Stimulated activated naive CD4-positive, alpha-beta T cell (primary cell): ENCODE measurements at regions not wholly inside any gene's neighbourhood (a gene's known extent, or its start where the extent isn't known, plus 50 kb on each side); places are given as distances from the start of the nearest gene placed in this dataset.
"Not testable (repeated sequence)": the region's sequence is repeated elsewhere in the genome, so short reads cannot be mapped to it uniquely, and the experiment has no call there.

Experiments
- DNase-seq, 6 experiments: peaks; one replicate each; lab custom pipeline; 2025; lab: John Stamatoyannopoulos, UW

DNA sequence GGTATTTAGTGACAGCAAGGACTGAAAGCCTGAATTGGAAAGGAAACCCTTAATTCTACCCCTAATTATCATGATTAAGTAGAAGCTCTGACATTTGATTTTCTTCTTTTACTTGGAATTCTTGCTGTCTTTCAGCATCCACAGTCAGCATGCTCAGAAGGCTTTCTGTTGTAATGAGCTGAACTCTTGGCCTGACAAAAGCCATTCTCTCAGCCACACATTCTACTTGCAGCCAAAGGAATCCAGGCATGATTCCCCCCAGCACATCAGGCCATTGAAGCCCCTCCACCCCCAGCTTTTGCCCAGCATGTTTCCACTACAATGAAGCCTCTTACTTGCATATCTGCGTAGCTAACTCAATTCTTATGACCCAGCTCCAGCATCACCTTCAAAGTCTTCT is 94.3 kb upstream of the FRMD4A start:
- no peak for DNase-seq

DNA sequence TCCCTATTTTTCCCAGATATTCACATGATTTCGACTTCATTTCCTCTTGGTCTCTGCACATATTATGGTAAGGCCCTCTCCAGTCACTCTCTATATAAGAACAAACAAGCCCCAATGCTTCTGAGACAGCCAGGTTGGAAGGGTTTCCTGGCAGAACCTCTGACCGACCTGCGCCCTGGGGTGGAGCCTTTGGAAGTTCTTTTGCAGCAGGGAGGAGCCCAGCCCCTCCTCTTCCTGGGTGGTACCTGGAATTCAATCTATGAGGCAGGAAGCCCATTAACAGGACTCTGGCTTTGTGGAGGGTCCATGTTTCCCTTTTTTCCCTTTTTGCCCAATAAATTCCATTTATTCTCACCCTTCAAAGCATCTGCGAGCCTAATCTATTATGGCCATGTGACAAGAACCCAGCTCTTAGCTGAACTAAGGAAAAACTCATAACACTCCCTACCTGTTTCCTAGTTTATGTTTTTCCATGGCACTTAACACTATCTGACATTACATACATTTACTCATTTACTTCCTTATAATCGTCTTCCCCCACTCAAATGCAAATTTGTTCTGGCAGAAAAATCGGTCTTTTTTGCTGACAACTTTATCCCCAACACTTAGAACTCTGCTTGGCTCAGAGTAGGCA is 92.5 kb upstream of the FRMD4A start:
- DNase-seq, result no peak

DNA sequence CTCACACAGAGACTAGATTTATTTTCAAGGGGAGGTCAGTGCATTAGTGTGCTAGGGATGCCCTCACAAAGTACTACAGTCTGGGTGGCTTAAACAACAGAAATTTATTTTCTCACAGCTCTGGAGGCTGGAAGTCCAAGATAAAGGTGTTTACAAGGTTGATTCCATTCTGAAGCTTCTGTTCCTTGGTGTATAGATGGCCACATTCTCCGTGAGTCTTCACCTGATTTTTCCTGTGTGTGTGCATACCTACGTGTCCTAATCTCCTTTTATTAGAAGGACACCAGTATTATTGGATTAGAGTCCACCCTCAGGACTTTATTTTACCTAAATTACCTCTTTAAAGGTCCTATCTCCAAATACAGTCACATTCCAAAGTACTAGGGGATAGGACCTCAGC is 91.7 kb upstream of the FRMD4A start:
- DNase-seq, result no peak

DNA sequence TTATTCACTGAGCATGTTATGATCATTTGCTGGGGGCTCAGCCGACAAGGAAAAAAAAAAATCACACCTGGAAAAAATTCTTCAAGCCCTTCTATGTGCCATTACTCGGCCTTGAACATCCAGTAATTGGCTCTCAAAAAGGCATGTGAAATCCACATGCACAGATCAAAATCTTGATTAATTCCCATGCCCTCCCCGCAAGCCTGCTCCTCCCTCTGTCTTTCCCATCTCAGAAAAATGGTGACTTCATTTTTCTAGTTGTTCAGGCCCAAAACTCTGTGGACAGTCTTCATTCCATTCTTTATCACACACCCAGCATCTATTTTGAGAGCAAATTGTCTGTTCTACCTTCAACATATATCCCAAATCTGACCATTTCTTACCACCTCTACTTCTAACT is 91.2 kb upstream of the FRMD4A start:
- DNase-seq, result no peak

DNA sequence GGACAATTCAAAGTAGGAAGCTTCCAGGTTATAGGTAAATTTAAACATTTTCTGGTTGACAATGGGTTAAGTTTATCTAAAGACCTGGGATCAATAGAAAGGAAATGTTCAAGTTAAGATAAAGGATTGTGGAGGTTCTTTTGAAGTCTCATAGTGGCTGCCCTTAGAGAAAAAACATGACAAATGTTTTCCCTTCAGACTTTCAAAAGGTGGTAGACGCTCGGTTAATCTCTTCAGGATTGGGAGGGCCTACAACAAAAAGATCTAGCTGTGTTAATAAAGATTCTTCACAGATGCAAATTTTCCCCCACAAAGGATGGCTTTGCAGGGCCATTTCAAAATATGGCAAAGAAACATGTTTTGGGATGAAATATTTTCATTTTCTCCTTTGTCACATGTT is 86.6 kb upstream of the FRMD4A start:
- not testable (repeated sequence) for DNase-seq

DNA sequence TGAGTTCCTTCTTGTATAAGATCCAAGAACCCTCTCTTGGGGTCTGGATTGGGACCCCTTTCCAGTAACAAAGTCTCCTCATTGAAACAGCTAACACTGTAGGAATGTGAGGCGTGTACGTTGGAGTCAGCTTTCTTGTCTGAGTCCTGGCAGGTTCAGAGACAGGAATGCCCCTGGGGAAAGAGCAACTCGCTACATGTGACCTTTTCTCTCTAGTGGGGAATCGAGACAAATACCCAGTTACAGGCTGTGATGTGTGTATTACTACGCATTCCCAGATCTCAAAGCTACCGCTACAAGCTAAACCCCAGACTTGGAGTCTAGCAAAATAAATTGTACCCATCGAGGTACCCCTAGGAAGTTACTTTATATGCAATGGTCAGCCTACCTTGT is 85.6 kb upstream of the FRMD4A start:
- no peak for DNase-seq

DNA sequence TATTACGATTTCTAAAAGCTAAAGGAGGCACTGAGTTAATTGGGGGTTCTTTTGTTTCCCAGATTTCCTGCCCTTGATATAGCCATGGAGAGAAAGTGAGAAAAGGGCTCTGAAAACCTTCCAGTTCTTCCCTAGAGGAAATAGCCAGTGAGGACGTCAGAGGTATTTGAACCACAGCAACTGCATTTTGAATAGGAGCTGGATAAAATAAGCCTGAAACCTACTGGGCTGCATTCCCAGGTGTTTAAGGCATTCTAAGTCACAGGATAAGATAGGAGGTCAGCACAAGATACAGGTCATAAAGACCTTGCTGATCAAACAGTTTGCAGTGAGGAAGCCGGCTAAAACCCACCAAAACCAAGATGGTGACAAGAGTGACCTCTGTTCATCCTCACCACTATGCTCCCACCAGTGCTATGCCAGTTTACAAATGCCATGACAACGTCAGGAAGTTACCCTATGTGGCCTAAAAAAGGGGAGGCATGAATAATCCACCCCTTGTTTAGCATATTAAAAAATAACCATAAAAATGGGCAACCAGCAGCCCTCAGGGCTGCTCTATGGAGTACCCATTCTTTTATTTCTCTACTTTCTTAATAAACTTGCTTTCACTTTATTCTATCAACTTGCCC is 85.1 kb upstream of the FRMD4A start:
- DNase-seq, result no peak

DNA sequence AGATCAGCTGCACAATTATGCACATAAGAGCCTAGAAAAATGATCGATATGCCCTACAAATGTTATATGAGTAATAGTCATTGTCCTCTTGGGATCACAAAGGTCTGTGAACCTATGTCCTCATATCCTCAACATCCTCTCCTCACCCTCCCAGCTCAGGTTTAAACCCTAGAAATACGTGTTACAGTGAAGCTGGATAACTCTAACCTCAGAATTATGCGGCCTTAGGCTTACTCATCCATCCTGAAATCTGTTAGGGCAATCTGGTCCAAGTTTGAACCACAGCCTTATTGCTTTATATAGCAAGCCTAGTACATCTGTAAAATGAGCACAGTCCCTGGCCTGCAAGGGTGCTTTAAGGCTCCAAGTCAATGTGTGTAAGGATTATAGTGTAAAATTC is 84.2 kb upstream of the FRMD4A start:
- no peak for DNase-seq

DNA sequence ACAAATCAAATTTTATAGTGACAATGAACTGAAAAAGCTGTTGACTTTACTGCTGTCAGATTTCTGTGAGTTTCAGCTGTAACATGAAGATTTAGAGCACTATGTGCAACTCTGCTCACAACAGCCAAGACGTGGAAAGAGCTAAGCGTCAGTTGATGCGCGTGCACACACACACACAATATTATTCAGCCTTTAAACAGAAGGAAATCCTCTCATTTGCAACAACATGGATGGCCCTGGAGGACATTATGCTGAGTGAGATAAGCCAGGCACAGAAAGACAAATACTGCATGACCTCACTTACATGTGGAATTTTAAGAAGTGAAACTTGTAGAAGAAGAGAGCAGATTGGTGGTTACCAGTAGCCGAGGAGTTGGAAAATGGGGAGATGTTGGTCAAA is 82.8 kb upstream of the FRMD4A start:
- DNase-seq, result no peak

DNA sequence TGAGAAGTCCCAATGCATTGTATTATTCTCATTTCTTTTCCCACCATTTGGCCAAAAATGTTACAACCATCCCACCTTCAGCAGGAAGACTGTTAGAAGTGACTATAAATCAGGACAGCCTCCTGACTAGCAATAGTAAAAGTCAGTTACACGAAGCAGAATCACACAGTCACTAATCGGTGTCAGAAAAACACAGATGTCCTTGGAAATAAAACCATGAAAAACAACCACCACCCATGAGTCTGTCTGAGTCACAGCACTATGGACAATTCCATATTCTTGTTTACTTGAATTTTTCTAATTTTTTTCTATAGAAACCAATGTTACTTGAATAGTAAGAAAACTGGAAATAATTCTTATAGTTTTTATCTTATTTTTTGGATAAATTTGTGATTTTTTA is 81.9 kb upstream of the FRMD4A start:
- no peak for DNase-seq

DNA sequence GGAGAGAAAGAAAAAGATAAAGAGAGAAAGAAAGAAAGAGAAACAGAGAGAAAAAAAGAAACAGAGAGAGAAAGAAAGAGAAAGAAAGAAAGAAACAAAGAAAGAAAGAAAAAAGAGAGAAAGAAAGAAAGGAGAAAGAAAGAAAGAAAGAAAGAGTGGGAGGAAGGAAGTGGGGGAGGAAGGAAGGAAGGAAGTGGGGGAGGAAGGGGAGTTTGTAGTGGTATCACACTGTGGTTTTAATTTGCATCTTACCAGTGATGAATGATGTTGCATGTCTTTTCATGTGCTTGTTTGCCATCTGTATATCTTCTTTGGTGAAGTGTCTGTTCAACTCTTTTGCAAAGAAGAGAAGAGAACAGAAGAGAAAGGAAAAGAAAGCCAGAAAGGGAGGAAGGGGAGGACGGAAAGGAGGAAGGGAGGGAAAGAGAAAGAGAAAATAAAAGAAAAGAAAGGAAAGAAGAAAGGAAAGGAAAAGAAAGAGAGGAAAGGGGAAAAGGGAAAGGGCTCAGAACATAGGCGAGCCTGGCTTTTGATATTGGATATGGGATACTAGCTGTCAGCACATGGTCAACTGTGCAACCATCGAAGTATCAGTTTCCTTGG is 79.2 kb upstream of the FRMD4A start:
- peak in 3 of 6 experiments; percentile 4 to 16 (median 14) for DNase-seq

DNA sequence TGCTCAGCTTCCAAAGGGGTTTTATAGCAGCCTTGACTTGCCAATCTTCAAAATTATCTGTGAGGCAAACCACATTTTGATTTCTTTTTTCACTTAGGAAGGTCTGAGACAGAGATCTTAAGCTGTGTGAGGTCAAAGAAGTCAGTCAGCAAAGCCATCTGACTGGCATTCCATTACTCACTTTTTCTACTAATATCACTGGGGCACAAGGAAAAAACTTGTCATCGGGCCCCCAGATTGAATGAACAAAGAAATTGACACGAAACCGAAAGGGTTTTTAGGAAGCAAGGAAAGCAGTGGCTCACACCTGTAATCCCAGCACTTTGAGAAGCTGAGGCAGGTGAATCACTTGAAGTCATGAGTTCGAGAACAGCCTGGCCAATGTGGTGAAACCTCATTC is 78.5 kb upstream of the FRMD4A start:
- DNase-seq, result no peak

DNA sequence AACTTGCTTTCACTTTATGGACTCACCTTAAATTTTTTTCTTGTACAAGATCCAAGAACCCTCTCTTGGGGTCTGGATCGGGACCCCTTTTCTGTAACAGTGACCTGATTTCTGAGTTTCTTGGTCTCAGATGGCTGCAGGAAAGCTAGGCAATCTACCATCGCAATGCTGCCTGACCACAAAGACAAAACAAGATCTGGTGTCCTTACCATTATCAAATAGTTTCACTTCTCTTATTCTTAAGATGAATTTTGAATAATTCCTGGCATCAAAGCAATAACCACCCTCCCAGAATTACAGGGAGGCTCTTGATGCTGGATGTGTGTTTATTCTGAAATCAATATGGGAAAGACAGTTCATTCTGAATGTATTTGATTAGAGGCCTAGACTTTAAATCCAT is 77.4 kb upstream of the FRMD4A start:
- DNase-seq, result no peak

DNA sequence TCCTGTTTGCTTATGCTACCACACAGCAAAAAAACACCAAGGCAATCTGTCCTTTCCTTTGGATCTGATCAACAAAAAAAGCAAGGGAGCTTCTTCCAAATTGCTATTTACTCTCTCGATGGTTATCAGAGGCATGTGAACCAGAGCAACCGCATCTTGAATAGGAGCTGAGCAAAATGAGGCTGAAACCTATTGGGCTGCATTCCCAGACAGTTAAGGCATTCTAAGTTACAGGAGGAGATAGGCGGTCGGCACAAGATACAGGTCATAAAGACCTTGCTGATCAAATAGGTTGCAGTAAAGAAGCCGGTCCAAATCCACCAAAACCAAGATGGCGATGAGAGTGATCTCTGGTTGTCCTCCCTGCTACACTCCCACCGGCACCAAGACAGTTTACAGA is 76.8 kb upstream of the FRMD4A start:
- DNase-seq, result no peak

DNA sequence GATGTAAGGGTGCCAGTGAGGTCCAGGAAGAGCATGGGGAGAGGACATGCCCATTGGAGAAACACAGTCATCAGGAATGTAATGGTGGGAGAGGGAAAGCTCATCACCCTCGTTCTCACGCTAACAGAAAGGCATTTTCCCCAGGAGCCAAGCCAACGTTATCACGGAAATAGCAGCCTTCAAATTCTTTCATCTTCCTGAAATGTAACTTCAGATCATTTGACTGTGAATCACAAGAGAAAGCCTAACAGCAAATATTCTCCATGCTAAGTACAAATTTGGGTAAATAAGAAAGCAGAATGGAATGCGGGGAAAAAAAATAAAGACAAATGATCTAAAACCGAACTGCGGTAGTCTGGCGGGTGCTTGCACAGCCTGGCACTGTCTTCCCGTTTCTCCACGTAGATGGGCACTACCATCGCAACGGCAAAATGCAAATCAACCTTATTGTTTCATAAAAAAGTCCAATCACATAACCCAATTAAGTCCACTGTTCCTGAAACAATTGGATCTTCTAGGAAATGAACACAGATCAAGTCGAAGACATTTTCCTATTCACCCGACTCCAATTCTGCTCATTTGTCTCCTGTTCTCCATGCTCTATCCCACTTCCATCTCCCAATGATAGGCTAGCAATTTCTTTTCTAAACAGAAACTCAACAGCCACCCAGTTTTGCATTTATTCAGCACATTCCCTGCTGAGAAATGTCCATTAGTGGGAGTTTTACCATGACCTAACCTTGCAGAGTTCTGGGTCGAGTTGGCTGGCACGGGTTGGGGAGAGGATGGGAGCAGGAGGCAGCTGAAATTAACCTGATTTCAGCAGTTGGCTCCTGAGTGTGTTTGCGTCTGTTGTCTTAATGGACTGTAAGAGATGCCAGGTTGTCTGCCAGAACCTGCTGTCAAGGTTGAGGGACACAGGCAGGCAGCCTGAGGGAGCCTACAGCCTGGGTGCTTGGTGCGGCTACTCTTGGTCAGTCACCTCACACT is 74.6 kb upstream of the FRMD4A start:
- no peak for DNase-seq

DNA sequence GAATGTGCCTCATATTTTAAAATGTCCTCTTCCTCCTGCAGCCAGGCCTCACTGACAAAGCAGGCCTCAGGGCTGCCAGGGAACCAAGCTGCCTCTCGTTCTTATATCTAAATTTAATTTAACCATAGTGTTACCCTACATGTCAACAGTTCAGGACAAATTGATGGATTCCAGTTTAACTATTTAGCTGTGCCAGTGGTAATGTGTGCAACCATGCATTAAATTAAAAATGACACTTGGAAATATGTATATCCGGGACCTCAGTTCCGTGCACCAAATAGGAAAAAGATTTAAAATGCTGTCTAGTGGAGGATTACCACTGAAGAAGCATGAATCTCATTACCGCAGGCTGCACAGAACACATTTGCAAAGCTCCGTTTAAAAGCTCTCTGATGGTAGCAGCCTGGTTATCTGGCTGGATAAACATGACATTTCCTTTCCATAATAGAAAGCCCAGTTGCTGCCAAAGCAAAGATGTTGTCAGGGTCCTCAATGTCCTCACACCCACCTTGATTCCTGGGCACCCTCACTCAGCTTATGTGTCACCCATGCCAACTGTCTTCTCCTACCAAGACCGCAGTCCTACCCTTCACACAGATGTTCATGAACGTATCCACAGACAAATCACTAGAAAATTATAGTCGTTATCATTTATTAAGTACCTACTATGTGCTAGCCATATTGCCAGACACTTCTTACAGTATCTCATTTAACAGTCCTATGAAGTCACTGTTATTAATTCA is 73.3 kb upstream of the FRMD4A start:
- no peak for DNase-seq

DNA sequence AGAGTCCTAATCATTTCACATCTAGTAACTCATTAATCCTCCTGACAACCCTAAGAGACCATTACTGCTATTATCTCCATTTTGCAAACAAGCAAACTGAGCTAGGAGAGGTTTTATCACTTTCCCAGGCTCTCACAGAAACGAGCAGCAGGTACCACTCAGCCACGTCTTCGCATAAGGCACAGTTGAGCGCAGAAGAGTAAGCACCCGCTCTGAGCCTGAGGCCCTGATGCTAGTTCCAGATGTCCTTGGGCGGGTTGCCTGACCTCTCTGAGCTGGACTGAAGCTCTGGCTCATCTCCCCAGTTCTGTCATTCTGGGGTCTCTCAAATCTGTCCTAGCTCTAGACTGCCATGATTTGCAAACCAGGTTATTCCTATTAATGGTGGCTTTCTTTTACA is 72.6 kb upstream of the FRMD4A start:
- no peak for DNase-seq

DNA sequence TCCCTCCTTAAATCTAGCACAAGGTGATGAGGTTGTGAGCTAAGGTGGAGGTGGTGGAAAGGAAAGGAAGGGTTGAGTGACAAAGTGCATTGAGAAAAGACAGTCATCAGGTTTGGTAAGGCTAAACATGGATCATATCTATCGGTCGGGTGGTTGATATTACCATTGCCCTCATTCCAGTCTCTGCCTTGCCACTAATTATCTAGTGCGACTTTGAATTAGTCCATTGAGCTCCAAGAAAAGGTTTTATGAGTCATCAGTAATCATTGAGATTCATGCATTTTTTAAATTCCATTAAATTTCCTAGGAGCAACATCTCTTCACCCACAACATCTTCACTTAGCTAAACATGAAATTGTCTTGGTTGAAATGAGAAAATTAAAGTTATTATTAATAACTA is 68.9 kb upstream of the FRMD4A start:
- no peak for DNase-seq

DNA sequence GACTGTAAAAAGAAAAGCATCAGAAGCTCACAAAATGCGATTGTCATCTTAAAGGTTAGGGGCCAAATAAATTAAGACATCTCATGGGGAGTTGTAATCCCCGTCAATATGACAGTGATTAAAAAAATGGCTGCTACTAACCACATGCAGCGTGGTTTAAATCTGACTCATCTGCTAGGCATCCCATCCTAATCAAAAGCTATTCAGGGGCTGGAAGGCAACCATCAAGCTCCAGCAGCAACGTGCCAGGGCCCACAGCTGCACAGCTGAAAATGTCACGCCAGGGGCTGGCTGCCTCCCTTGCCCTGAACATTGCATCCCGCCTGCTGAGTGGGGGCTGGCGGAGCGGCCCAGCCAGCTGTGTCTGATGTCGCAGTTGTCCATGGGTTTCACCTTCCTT is 66.3 kb upstream of the FRMD4A start:
- no peak for DNase-seq

DNA sequence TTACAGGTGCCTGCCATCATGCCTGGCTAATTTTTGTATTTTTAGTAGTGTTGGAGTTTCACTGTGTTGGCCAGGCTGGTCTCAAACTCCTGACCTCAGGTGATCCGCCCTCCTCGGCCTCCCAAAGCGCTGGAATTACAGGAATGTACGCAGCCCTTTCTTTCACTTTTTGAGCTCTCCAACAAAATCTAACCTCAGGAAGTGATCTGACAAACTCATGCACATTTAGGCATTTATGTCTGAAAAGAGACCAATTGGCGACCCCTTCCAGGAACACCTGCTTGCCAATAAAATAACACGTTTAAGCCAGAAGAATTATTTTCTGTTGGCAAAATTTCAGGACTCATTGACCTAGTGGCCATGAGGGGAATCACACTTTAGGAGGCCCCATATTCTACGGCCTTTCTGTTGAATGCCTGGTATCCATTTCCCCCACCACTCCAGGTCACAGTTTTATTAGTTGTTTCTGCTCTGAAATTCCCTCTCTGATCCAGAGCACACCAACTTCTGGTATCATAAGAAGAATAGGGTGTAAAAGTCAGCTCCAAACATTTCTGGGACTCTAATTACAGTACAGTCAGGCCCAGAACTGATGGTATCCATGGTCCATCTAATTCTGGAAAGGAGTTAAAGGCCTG is 65.8 kb upstream of the FRMD4A start:
- no peak for DNase-seq

DNA sequence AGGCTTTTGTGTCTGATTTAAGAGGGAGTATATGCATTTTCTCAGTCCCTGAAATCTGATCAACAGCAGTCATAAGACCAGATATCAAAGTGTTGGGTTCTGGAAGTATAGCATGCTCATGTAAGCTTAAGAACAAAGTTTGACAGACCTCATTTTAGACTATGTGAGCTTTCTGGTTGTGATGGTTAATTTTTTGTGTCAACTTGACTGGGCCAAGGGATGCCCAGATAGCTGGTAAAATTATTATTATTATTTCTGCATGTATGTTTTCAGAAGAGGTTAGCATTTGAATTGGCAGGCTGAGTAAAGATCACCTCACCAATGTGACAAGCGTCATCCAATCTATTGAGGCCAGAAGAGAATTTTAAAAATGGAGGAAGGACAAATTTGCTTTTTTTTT is 63.5 kb upstream of the FRMD4A start:
- no peak for DNase-seq
